ENCODE measurements at regions not wholly inside any gene's neighbourhood (a gene's known extent, or its start where the extent isn't known, plus 50 kb on each side); places are given as distances from the start of the nearest gene placed in this dataset.

DNA sequence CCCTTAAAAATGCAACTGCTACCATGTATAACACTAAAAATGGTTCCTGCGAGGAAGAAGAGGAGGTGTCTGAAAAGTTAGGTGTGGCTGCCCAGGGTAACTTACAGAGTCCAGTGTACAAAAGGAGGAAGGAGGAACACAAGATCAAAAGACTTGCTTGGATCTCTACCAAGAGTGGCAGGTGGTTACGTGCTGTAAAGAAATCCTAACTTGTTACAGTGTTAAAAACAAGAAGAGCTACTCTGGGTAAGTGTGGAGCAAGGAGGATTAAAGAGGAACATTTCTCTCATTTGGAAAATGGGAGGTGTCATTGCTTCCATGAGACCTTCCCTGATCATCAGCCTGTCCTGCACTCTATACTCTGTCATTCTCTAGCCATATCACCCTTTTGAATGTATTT is 242.0 kb downstream of the PTTG2 start:
- ATAC-seq: no peak
- Histone ChIP-seq H3K27me3 (ENCODE audit: insufficient read depth, low read length) (no peaks in the 10 kb centered on the region), H4K20me1 (ENCODE audit: insufficient read depth) (no peaks in the 10 kb centered on the region), H3K27ac (ENCODE audit: low read depth, low read length) (no peak overlapping the region), H3K9ac (ENCODE audit: low read length) (no peak overlapping the region), H3K4me1 (ENCODE audit: control insufficient read depth in 1 of 2, insufficient read depth in 2 of 2, low read length in 2 of 2) (no peaks in the 10 kb centered on the region), H3K9me3 (ENCODE audit: control insufficient read depth in 1 of 2, insufficient read depth in 1 of 2, low read depth in 1 of 2, low read length in 2 of 2) (no peaks in the 10 kb centered on the region), H2AFZ (ENCODE audit: low read depth, low read length, poor library complexity, severe bottlenecking) (no peak overlapping the region), H3K4me3 (replicated peaks in 1 of 2; ENCODE audit: low read depth in 1 of 2, low read length in 2 of 2) (no peak overlapping the region), H3K9me2 (ENCODE audit: insufficient read depth) (no peaks in the 10 kb centered on the region), H3K79me2 (ENCODE audit: insufficient read depth, low read length) (no peaks in the 10 kb centered on the region), H3K4me2 (ENCODE audit: low read length) (no peak overlapping the region), H3K36me3 (ENCODE audit: control insufficient read depth in 1 of 2, insufficient read depth in 2 of 2, low read length in 2 of 2) (no peaks in the 10 kb centered on the region)
- intact Hi-C loops (cut with micrococcal nuclease): no loop called here
- POLR2A ChIA-PET: no interaction called here
- RAD21 ChIA-PET (ENCODE audit: low non-redundant PET in 1 of 2, low total read pairs in 2 of 2, uncharacterized antibody in 2 of 2, unreplicated experiment in 2 of 2): no interaction called here
- TF ChIP-seq TCF7L2 (IDR thresholded peaks at IDR 0.05; ENCODE audit: borderline replicate concordance, extremely low read depth, insufficient read depth, insufficient read length) (no peak), SP1 (IDR thresholded peaks at IDR 0.05; ENCODE audit: low read depth) (no peak), ZNF274 (IDR thresholded peaks at IDR 0.05; ENCODE audit: low read depth, low read length) (no peak), CEBPB (IDR thresholded peaks at IDR 0.05; ENCODE audit: low read depth) (no peak), ZFX (IDR thresholded peaks at IDR 0.05) (no peak), SRF (IDR thresholded peaks at IDR 0.05; ENCODE audit: low read depth) (no peak), ELF1 (IDR thresholded peaks at IDR 0.05; ENCODE audit: borderline replicate concordance, low read depth) (no peak), YY1 (IDR thresholded peaks at IDR 0.05; ENCODE audit: extremely low read depth, insufficient replicate concordance, low read depth, low read length) (no peak), EZH2 (IDR thresholded peaks at IDR 0.05) (no peak), FOSL1 (IDR thresholded peaks at IDR 0.05; ENCODE audit: low read depth) (no peak), JUND (IDR thresholded peaks at IDR 0.05) (no peak)
- TF ChIP-seq, protein P1, sequence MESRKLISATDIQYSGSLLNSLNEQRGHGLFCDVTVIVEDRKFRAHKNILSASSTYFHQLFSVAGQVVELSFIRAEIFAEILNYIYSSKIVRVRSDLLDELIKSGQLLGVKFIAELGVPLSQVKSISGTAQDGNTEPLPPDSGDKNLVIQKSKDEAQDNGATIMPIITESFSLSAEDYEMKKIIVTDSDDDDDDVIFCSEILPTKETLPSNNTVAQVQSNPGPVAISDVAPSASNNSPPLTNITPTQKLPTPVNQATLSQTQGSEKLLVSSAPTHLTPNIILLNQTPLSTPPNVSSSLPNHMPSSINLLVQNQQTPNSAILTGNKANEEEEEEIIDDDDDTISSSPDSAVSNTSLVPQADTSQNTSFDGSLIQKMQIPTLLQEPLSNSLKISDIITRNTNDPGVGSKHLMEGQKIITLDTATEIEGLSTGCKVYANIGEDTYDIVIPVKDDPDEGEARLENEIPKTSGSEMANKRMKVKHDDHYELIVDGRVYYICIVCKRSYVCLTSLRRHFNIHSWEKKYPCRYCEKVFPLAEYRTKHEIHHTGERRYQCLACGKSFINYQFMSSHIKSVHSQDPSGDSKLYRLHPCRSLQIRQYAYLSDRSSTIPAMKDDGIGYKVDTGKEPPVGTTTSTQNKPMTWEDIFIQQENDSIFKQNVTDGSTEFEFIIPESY (IDR thresholded peaks at IDR 0.05; ENCODE audit: extremely low read depth, insufficient replicate concordance, low read length): no peak
- TF ChIP-seq, protein P2, sequence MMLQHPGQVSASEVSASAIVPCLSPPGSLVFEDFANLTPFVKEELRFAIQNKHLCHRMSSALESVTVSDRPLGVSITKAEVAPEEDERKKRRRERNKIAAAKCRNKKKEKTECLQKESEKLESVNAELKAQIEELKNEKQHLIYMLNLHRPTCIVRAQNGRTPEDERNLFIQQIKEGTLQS (IDR thresholded peaks at IDR 0.05): no peak
- no peak for DNase-seq (ENCODE audit: low read depth, low spot score)
- CTCF ChIA-PET: no interaction called here
- no TSS peak for BruUV-seq (replicated peaks)
